Fibroblast of lung (primary cell): ENCODE measurements at regions not wholly inside any gene's neighbourhood (a gene's known extent, or its start where the extent isn't known, plus 50 kb on each side); places are given as distances from the start of the nearest gene placed in this dataset.
"Not testable (repeated sequence)": the region's sequence is repeated elsewhere in the genome, so short reads cannot be mapped to it uniquely, and the experiment has no call there.

Source experiments
- DNase-seq, 2 donors: peaks; one replicate each; pipeline versions ENCODE4 v3.0.0 to v3.0.0-alpha.2; 2010; ENCODE audit warnings: low read depth in 2 of 2
- H2AFZ ChIP-seq: 2 replicates; pipeline ENCODE4 v1.5.1; 2012; ENCODE audit warnings: low read length, control low read depth, inconsistent platforms
- H3K27ac ChIP-seq: 2 replicates; pipeline ENCODE4 v1.5.1; 2011; ENCODE audit warnings: low read length, control low read depth; ENCODE audit not compliant: insufficient read depth
- H3K27me3 ChIP-seq: 2 replicates; pipeline ENCODE4 v1.5.1; 2011; ENCODE audit warnings: mild to moderate bottlenecking, low read length; ENCODE audit not compliant: control insufficient read depth, insufficient read depth
- H3K36me3 ChIP-seq: 2 replicates; pipeline ENCODE4 v1.5.1; 2011; ENCODE audit warnings: low read length; ENCODE audit not compliant: control insufficient read depth, insufficient read depth
- H3K4me1 ChIP-seq: 2 replicates; pipeline ENCODE4 v1.5.1; 2011; ENCODE audit warnings: low read length; ENCODE audit not compliant: control insufficient read depth, insufficient read depth; ENCODE audit errors: extremely low read depth
- H3K4me2 ChIP-seq: 2 replicates; pipeline ENCODE4 v1.5.1; 2011; ENCODE audit warnings: low read length, control low read depth; ENCODE audit not compliant: insufficient read depth; ENCODE audit errors: extremely low read depth
- H3K4me3 ChIP-seq, 4 experiments: fragments of 200-600 bp in 1 of 4; sonication (generic) in 1 of 4; replicated peaks in 1 of 4; 2 replicates each; pipeline ENCODE4 v1.5.1; 2011 to 2016; ENCODE audit warnings: low read length in 4 of 4, low read depth in 3 of 4, mild to moderate bottlenecking in 3 of 4, control low read depth in 2 of 4, inconsistent platforms in 1 of 4, mixed read lengths in 1 of 4; ENCODE audit not compliant: insufficient read depth in 1 of 4; ENCODE audit errors: control extremely low read depth in 1 of 4
- H3K79me2 ChIP-seq: 2 replicates; pipeline ENCODE4 v1.5.1; 2012; ENCODE audit warnings: mild to moderate bottlenecking, low read length, inconsistent platforms; ENCODE audit not compliant: control insufficient read depth, insufficient read depth
- H3K9ac ChIP-seq: 2 replicates; pipeline ENCODE4 v1.5.1; 2011; ENCODE audit warnings: mild to moderate bottlenecking, low read length, control low read depth; ENCODE audit not compliant: insufficient read depth
- H3K9me3 ChIP-seq: 2 replicates; pipeline ENCODE4 v1.5.1; 2012; ENCODE audit warnings: low read depth, low read length; ENCODE audit not compliant: control insufficient read depth, insufficient read depth
- H4K20me1 ChIP-seq: 2 replicates; pipeline ENCODE4 v1.5.1; 2011; ENCODE audit warnings: low read length; ENCODE audit not compliant: control insufficient read depth, insufficient read depth; ENCODE audit errors: extremely low read depth

DNA sequence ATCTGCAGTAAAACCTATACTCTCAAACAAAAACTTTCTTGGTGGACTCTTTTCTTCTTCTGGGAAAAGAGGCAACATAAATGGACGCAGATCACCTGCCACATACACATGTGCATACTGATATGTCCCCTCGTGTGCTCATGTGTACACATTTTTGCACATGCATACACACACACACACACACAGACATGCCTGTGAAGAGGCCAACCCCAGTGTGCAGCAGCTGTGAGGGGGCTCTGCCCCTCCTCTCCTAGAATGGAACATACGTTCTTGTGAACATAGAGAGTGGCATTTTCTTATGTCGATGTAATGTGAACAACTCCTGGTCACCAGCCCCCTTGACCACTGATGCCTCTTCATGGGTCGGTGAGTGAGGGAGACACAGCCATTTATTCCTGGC, 188.9 kb upstream of the PLGLB2 start:
- not testable (repeated sequence) for H3K79me2 ChIP-seq, H3K4me2 ChIP-seq, H3K36me3 ChIP-seq, H3K27ac ChIP-seq, H3K9me3 ChIP-seq, H3K27me3 ChIP-seq, H2AFZ ChIP-seq, H3K4me3 ChIP-seq, H3K9ac ChIP-seq, H4K20me1 ChIP-seq, H3K4me1 ChIP-seq, DNase-seq

DNA sequence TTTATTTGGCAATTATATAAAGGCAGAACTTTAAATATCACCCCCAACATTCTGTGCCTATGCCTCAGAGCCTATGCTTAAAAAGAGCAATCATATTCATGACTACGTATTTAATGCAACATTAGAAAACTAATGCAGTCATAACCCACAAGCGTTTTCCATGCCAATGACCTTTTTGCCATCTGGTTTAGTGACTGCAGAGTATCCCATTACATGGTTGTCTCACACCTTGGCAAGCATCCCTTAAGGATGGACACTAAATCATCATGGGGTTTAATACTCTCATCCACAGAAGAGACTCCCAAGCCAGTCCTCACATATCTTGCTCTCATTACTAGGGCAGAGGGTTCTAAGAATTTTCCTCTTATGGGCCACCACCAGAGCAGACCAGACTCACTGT, 188.2 kb upstream of the PLGLB2 start:
- not testable (repeated sequence) for DNase-seq

DNA sequence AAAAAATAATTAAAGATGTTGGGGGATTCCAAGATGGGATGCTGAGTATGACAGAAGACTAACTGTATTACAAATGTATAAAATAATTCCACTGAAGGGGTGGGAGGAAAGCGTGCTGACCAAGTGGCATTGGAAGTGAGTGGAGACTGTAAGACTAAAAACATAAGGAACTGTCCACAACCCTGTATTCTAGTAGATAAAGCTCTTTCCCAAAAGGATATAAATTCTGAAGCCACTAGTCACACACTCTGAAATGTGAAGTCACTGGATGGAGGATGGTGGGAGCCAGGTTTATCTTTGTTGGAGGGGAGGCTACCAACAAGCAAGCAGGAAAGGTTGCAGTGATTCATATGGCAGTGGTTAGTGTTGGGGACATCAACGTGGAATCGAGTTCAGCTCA, 182.8 kb upstream of the PLGLB2 start:
- not testable (repeated sequence) for H3K27me3 ChIP-seq, H3K4me2 ChIP-seq, H3K4me1 ChIP-seq, H2AFZ ChIP-seq, H3K27ac ChIP-seq, H3K9ac ChIP-seq, H3K9me3 ChIP-seq, H4K20me1 ChIP-seq, H3K36me3 ChIP-seq, H3K4me3 ChIP-seq, H3K79me2 ChIP-seq
- peak in 1 of 2 donors; percentile 41 for DNase-seq

More for the DNA sequence above, 188.2 kb upstream of the PLGLB2 start:
- H3K4me1 ChIP-seq, H3K9me3 ChIP-seq, H3K9ac ChIP-seq, H3K4me2 ChIP-seq, H3K36me3 ChIP-seq, H2AFZ ChIP-seq, H3K79me2 ChIP-seq, H4K20me1 ChIP-seq, H3K4me3 ChIP-seq, H3K27ac ChIP-seq, H3K27me3 ChIP-seq: not testable (repeated sequence)

DNA sequence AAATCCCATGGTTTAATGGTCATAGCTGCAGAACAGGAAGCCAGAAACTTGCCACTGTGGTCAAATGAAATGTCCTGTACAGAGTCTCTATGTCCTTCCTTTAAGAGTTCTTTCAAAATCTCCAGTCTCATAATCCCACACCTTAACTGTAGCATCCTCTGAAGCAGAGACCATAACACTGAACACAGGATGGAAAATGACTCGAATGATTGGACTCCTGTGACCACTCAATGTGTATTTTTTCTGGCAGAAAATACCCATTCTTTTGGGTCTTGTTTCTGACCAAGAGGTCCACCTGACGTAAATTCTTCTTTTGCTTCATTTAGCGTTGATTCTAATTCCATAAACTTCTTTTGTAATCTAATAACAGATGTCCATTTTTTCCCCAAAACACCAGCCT, 181.4 kb upstream of the PLGLB2 start:
- H3K4me1 ChIP-seq, H4K20me1 ChIP-seq, H3K4me3 ChIP-seq, H3K79me2 ChIP-seq, H3K27me3 ChIP-seq, H3K9ac ChIP-seq, H3K4me2 ChIP-seq, H3K9me3 ChIP-seq, H2AFZ ChIP-seq, H3K36me3 ChIP-seq, H3K27ac ChIP-seq: not testable (repeated sequence)
- peak; percentile 2 to 17 for DNase-seq

DNA sequence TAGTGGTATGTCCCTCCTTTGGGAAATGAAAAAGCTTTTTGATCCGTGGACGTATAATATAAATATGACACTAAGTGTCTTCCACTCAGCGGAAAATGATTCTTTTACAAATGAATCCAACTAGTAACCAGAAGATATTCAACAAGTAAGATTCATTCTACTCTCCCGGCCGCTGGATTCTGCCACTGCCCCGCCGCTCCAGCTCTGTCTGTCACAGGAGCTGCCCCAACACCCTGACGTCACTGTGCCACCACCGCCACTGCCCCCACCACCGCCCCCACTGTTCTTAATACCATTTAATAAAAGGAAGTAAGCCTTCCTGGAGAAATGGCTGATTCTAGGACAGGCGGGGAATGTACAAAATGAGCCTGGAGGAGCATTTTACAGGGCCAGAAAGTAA, 180.8 kb upstream of the PLGLB2 start:
- not testable (repeated sequence) for H2AFZ ChIP-seq, H3K36me3 ChIP-seq, H3K4me3 ChIP-seq, H3K9ac ChIP-seq, H3K27me3 ChIP-seq, H4K20me1 ChIP-seq, H3K4me1 ChIP-seq, H3K9me3 ChIP-seq, H3K79me2 ChIP-seq, H3K4me2 ChIP-seq, H3K27ac ChIP-seq, DNase-seq

DNA sequence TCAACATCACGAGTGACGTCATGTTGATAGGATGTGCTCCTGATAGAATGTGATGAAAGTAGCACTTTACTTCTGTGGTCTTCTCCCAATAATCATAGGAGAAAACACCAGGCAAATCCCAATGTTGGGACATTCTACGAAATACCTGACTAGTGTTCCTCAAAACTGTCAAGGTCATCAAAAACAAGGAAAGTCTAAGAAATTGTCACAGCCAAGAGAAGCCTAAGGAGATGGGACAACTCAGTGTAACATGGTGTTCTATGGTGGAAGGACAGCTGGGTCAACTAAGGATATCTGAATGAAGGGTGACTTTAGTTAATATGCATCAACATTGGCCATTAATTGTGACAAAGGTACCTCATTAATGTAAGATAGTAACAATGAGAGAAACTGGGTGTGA, 180.0 kb upstream of the PLGLB2 start:
- H3K4me1 ChIP-seq, DNase-seq, H3K9ac ChIP-seq, H4K20me1 ChIP-seq, H2AFZ ChIP-seq, H3K4me2 ChIP-seq, H3K79me2 ChIP-seq, H3K4me3 ChIP-seq, H3K27me3 ChIP-seq, H3K9me3 ChIP-seq, H3K27ac ChIP-seq, H3K36me3 ChIP-seq: not testable (repeated sequence)

DNA sequence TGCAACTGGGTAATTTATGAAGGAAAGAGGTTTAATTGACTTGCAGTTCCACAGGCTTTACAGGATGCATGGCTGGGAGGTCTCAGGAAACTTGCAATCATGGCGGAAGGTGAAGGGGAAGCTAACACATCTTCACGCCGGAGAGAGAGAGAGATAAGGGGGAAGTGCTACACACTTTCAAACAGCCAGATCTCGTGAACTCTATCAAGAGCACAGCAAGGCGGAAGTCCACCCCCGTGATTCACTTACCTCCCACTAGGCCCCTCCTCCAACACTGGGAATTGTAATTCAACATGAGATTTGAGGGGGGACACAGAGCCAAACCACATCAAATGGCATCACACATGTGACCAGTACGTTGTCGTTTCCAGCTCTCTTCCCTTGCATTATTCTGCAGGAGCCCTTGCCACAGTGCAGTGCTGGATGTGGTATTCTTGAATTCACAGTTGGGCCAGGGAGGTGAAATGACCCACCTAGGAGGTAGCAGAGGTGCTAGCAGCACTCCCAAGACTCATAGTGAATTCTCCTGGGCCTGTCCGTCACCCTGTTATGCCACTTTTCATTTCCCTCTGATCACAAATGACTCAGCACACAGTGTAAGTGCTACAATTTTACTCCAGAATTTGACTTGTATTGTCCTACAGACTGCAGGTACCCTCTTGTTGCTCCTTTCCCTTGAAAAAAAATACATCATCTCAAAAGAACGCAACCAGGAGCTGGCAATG, 179.2 kb upstream of the PLGLB2 start:
- H3K9ac ChIP-seq, H4K20me1 ChIP-seq, H3K27ac ChIP-seq, H3K9me3 ChIP-seq, H3K79me2 ChIP-seq, H3K4me3 ChIP-seq, H3K27me3 ChIP-seq, H2AFZ ChIP-seq, H3K4me1 ChIP-seq, H3K4me2 ChIP-seq, DNase-seq, H3K36me3 ChIP-seq: not testable (repeated sequence)
